ENCODE measurements at regions not wholly inside any gene's neighbourhood (a gene's known extent, or its start where the extent isn't known, plus 50 kb on each side); places are given as distances from the start of the nearest gene placed in this dataset.

- intact Hi-C loops (cut with DNase I) = loop anchor here (10.0 kb wide), 2 partner anchors 147 to 363 kb away; no protein-coding TSS in a partner anchor
- ATAC-seq (ENCODE audit: poor library complexity) = no peak
- no peak for DNase-seq
These were observed 104.7 kb downstream of the ZFP36L2 start for GRCh38 chr2:43121580-43122314.

- DNase-seq (no peak), ATAC-seq (ENCODE audit: poor library complexity) (no peak)
- intact Hi-C loops (cut with DNase I) = no loop called here
These were observed 107.1 kb downstream of the ZFP36L2 start for GRCh38 chr2:43119303-43119702.

- intact Hi-C loops (cut with DNase I) = no loop called here
- ATAC-seq (ENCODE audit: poor library complexity) (no peak), DNase-seq (no peak)
These were observed 108.8 kb downstream of the ZFP36L2 start for GRCh38 chr2:43117521-43118143.

GRCh38 chr2:43116988-43117387 is 109.4 kb downstream of the ZFP36L2 start:
- intact Hi-C loops (cut with DNase I) = no loop called here
- DNase-seq = no peak
- no peak for ATAC-seq (ENCODE audit: poor library complexity)

- intact Hi-C loops (cut with DNase I) = no loop called here
- DNase-seq (no peak), ATAC-seq (ENCODE audit: poor library complexity) (no peak)
These were observed 110.5 kb downstream of the ZFP36L2 start for GRCh38 chr2:43115881-43116280.

GRCh38 chr2:43114210-43114609 is 112.2 kb downstream of the ZFP36L2 start:
- intact Hi-C loops (cut with DNase I) = no loop called here
- no peak for DNase-seq
- no peak for ATAC-seq (ENCODE audit: poor library complexity)

- intact Hi-C loops (cut with DNase I) = no loop called here
- no peak for DNase-seq
- no peak for ATAC-seq (ENCODE audit: poor library complexity)
These were observed 114.4 kb downstream of the ZFP36L2 start for GRCh38 chr2:43111788-43112554.

GRCh38 chr2:43110442-43110871 is 115.9 kb downstream of the ZFP36L2 start:
- DNase-seq (peak; percentile 68), ATAC-seq (ENCODE audit: poor library complexity) (peak; percentile 38)
- intact Hi-C loops (cut with DNase I) = no loop called here

- DNase-seq (no peak), ATAC-seq (ENCODE audit: poor library complexity) (peak; percentile 19)
- intact Hi-C loops (cut with DNase I) = no loop called here
These were observed 117.1 kb downstream of the ZFP36L2 start for GRCh38 chr2:43109261-43109743.

GRCh38 chr2:43107679-43108078 is 118.7 kb downstream of the ZFP36L2 start:
- DNase-seq (no peak), ATAC-seq (ENCODE audit: poor library complexity) (peak; percentile 16)
- intact Hi-C loops (cut with DNase I) = no loop called here

- intact Hi-C loops (cut with DNase I) = no loop called here
- ATAC-seq (ENCODE audit: poor library complexity) (peak; percentile 10), DNase-seq (peak; percentile 60)
These were observed 119.6 kb downstream of the ZFP36L2 start for GRCh38 chr2:43106559-43107527.

- DNase-seq = peak; percentile 79
- ATAC-seq (ENCODE audit: poor library complexity) = peak; percentile 52
- intact Hi-C loops (cut with DNase I) = no loop called here
These were observed 120.5 kb downstream of the ZFP36L2 start for GRCh38 chr2:43105586-43106558.

- intact Hi-C loops (cut with DNase I) = no loop called here
- no peak for DNase-seq
- no peak for ATAC-seq (ENCODE audit: poor library complexity)
These were observed 121.6 kb downstream of the ZFP36L2 start for GRCh38 chr2:43104763-43105162.

- DNase-seq = no peak
- no peak for ATAC-seq (ENCODE audit: poor library complexity)
- intact Hi-C loops (cut with DNase I) = no loop called here
These were observed 122.3 kb downstream of the ZFP36L2 start for GRCh38 chr2:43104106-43104505.

- DNase-seq (no peak), ATAC-seq (ENCODE audit: poor library complexity) (no peak)
- intact Hi-C loops (cut with DNase I) = no loop called here
These were observed 123.4 kb downstream of the ZFP36L2 start for GRCh38 chr2:43103093-43103404.

- peak; percentile 49 for ATAC-seq (ENCODE audit: poor library complexity)
- peak; percentile 85 for DNase-seq
- intact Hi-C loops (cut with DNase I) = no loop called here
These were observed 123.9 kb downstream of the ZFP36L2 start for GRCh38 chr2:43102366-43103092.

GRCh38 chr2:43101751-43102150 is 124.7 kb downstream of the ZFP36L2 start:
- intact Hi-C loops (cut with DNase I) = no loop called here
- ATAC-seq (ENCODE audit: poor library complexity) (no peak), DNase-seq (no peak)

All from Right ventricle myocardium superior (tissue), 1 donor.